OCI-M2 (cell line): ENCODE measurements at regions not wholly inside any gene's neighbourhood (a gene's known extent, or its start where the extent isn't known, plus 50 kb on each side); places are given as distances from the start of the nearest gene placed in this dataset.
"Not testable (repeated sequence)": the region's sequence is repeated elsewhere in the genome, so short reads cannot be mapped to it uniquely, and the experiment has no call there.

Source experiments
- DNase-seq: peaks from one replicate; lab custom pipeline; 2025; ENCODE audit not compliant: unreplicated experiment; lab: John Stamatoyannopoulos, UW

DNA sequence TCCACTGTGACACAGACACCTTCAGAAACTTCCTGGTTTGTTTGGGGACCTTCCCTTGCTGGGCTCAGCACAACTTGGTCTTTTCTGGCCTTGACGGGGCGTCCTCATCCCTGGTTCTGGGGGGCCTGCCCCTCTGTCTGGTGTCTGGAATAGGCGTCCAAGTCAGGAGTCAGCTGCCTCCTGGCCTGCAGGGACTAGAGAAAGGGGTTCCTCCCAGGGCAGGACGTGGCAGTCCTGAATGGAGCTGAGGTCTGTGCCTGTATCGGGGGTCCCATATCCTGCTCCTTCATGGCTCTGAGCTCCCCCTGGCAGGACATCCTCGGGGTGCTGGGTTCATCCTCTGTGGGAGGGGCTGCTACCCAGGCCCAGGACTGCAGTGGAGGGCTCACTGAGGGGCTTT, 384.0 kb downstream of the TMEM121 start:
- DNase-seq, result no peak

DNA sequence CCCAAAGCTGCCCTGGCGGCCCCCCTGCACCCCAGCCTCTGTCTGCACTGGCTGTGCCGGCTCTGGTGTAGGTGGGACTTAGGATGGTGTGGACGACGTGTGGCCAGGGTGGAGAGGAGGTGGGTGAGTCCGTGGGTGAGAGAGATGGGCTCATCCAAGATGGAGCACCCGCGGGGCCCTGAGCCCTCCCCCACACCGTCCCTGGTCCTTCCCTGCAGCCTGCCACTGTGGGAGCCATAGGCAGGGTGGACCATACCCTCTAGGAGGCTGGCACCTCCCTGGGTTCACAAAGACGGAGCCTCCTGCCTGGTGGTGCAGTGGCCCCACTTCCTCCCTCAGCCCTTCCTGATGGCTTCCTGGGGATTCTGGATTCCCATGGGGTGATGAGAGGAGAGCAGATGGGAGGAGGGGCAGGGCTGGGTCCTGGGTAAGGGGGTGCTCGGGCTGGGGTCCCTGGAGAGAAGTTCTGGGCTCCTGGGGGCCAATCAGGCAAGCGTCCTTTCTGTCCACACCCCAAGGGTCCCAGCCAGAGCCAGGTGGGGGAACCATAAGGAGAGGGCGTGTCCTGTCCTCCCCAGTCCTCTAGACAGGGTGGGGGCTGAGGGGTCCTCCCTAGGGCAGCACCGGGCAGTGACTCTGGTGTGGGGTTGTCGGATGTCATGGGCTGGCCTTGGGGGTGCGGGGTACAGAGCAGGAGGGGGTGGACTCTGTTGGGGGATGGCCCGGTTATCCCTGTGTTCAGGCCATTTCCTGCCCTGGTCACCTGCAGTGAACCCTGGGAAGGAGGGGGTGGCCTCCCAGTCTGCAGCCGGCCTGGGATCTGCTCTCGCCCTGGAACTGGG, 384.8 kb downstream of the TMEM121 start:
- DNase-seq, result no peak

DNA sequence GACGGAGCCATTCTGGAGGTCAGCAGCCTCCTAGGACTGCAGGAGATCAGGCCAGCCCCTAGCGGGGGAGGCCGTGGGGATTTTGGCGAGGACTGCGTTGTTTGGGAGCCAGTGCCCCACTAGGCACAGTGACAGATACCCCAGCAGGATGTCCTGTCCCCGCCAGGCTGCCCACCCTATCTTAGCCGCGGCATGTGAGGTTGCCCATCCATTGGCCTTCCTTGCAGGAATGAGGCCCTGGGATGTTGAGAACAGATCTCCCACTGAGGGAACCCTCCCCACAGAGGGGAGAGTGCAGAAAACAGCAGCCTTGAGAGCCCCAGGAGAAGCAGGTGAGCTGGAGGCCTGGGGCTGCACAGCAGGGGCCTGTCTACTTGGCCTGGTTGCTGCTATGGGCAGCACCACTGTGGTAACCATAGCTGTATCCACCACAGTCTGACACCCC, 385.5 kb downstream of the TMEM121 start:
- not testable (repeated sequence) for DNase-seq

DNA sequence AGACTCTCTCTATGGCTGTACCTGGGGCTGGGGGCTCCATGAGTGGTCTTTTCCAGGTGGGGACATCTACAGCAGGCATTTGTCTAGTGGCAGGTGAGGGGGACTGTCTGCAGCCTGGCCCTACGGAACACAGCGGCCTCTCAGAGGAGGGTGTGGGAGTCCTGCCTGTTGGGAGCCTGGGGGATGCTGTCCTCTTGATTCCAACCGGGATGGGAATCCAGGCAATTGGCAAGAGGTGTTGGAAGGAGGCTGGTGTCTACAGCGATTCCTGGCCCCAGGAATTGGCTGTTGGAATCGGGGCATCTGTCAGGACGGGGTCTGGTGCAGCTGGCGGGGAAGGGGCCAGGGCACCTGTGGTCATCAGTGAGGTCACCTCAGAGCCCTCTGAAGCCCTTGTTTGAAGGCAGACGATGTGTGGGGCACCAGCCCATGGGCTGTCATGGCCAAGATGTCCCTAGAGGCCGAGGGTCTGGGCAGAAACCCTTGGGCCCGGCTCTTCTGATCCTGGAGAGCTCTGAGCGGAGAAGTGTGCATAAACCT, 386.3 kb downstream of the TMEM121 start:
- no peak for DNase-seq

DNA sequence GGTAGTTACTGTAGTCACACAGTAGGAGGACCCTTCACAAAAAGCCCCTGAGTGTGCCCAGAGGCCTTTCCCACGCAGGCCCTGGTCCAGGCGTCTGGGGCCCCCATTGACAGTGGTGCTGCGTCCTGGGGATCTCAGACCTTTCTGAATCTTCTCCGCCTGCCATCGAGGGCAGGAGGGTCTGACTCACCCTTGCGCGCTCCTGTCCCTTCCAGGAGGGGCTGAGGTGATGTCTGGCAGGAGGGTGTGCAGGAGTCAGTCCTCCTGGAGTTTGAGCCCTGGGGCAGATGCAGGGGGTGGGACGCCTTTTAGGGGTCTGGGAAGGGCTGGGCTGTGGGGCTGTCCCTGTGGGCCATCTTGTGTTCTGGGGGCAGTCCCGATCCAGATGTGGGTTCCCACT, 386.8 kb downstream of the TMEM121 start:
- DNase-seq, result no peak

DNA sequence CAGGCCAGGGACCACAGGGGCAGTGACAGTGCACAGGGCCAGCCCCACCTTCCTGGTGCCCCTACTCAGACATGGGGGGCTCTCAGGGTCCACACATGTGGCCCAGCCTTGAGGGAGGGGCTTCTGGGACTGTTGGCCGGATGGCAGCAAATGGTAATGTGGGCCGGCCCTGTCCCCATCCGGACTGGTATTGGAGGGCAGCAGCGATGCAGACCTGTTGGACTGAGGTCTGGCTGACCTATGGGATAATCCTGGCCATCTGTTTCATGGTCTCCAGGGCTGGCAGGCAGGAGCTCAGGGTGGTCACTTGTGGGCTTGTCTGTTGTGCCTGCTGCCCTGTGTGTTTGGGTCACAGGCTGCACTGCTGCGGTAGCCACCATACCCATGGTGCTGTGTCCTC, 387.5 kb downstream of the TMEM121 start:
- DNase-seq, result no peak

DNA sequence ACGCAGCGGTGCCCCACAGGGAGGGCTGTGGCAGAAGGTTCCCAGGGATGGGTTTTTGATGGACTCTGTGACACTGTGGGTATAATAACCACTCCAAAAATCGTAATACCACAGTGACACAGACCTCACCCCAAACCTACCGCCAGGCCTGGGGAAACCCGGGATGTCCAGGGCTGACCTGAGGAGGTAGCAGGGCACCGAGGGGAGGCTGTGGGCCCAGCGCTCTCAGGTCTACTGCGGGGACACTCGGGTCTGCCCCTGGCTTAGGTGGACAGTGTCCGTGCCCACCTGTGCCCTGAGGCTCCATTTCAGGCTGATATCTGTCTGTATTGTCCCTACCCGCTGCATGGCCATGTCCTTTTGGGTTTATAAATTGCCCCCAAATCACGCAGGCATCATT, 387.9 kb downstream of the TMEM121 start:
- DNase-seq, result not testable (repeated sequence)

DNA sequence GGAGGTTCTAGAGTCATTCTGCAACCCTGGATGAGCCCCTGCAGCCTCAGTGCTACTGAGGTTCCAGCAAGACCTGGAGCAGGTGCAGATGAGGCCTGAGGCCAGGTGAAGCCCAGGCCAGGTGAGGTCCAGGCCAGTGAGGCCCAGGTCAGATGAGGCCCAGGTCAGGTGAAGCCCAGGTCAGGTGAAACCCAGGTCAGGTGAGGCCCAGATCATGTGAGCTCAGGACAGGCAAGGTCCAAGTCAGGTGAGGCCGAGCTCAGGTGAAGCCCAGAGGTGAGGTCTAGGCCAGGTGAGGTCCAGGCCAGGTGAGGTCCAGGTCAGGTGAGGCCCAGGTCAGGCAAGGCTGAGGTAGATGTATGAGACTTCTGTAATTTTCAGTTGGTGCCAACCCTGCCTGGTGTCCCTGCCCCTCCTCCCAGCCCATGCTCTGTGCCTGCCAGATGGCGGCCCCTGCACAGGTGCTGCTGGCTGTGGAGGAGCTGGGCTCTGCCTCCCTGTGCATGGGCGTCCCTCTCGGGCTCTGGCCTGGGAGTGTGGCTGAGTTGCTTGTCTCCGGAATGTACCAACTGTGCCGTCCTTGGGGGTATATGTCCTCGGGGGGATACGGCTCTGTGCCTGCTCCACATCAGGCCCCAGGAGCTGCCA, 388.5 kb downstream of the TMEM121 start:
- DNase-seq, result no peak

DNA sequence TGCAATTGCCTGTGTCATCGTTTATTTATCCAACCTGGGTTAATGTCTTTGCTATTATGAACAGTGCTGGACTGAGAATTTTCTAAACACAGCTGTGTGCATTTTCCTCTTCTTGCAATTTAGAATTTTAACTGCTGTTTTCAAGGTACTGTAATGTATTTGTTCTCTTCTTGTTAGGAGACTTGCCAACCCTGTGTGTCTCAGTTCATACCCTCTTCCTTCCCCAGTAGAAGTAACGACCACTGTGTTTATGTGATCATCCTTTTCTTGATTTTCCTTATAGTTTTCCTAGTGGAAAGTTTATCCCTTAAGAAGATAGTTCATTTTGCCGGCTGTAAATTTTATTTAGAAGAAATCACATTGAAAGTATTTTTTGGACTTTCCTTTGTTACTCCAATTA, 389.2 kb downstream of the TMEM121 start:
- DNase-seq, result not testable (repeated sequence)

DNA sequence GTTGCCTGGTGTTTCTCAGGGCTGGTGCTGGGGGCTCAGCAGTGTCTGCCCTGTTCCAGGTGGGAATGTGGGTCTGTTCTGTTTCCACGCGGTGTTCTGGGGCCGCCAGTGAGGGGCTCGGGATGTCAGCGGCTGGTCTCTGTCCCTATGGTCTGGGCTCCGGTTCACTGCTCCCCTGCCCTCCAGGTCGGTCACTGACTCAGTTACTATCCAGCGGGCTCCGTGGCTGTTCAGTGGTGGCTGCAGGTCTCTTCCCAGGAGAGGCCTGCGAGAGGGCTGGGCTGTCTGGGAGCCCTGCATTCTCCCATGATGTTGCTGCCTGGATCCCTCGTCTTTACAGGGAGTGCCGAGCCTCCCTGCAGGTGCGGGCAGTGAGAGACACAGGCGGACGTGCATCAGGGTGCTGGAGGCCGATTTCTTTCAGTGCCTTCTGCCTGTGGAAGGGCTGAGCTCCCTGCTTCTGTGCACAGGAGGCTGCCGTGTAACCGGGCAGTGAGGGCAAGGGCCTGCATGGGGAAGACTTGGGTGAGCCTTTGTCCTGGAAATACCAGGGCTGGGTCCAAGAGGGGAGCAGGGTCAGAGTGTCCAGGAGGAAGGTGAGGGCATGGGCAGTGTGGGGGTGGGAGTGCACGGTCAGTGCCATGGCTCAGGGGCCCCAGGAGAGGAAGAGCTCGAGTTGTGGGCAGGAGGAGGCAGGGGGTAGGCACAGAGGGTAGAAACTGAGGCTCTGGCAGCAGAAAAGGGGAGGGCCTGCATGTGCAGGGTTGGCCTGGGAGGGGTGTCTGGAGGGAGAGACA, 391.0 kb downstream of the TMEM121 start:
- not testable (repeated sequence) for DNase-seq

DNA sequence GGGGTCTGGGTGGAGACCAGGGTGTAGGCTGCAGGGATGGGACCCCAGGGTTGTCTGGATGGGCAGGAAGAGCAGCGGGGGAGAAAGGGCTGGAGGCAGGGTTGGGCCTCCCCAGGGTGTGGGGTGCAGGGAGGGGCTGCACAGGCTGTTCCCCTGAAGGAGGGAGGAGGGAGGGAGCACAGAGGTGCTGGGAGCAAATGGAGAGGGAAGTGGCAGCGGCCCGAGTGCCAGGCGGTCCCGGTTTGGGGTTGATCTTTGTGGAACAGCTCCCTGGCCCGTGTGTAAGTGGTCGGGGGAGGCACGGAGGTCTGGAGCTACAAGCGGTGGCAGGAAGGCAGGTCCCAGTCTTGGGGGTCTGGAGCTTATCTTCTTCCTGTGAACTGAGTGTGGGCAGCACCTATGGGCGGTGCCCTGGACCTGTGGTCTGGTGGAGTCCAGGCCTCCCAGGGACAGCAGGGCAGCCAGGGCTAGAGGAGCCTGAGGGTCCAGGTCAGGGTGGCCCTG, 391.6 kb downstream of the TMEM121 start:
- DNase-seq, result no peak

DNA sequence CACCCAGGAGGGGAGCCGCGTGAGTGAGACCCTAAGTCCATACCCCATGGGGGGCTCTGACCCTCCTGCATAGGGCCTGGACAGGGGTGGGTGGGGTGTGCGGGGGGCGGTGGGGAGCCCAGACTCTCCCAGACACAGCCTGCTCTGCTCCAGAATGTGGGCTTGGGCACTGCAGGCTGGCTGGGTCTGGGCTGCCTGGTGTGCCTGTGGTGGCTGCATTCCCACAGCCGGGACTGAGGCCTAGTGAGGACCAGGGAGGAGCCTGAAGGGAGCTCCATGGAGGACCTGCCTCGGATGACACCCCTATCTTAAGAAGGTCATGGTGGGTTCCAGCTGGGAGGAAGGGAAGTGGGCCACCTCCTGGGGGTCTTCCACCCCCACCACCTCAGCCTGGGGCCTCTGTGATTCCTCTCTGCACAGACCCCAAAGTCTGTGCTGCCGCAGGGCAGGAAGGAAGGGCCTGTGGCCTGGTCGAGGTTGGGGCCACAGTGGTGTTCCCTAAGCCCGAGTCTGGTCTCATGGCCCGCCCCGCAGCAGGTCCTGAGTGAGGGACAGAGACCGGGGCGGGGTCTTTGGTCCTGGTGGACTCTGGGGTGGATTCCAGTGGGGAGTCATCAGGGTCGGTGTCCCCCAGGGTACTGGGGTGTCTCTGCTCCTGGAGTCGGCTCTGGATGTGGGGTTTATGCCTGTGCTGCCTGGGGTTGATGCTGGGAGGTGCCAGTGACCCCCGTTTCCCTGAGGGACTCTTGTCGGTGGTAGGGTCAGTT, 392.3 kb downstream of the TMEM121 start:
- no peak for DNase-seq

DNA sequence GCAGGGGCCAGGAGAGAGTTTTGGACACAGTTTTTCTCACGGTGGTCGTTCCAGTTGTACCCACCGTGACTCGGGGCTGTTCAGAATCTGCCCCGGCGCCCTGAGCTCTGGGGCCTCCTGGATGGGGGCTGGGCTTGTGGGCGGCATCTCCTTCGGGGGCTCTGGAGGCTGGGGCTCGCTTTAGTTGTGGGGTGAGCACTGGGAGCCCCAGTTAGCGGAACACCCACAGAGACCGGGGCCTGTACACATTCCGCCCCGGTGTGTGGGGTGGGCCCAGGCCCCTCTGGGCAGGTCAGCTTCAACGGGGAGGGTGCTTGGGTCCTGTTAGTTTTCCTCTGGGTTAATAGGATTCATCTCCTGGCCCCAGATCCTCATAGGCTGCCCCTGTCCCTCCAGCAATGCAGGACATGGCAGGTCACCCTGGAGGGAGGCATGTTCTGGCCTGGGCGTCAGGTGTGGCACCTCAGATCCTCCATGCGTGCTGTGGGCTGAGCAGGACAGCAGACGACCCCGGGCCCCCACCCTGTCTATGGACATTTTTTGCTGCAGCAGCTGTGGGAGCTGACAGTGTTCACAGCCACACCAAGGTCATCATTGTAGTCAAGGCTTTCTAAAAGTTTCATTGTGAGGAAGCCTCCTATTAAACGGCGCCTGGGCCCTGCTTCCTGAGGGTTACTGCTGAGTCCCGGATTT, 393.2 kb downstream of the TMEM121 start:
- DNase-seq, result no peak

DNA sequence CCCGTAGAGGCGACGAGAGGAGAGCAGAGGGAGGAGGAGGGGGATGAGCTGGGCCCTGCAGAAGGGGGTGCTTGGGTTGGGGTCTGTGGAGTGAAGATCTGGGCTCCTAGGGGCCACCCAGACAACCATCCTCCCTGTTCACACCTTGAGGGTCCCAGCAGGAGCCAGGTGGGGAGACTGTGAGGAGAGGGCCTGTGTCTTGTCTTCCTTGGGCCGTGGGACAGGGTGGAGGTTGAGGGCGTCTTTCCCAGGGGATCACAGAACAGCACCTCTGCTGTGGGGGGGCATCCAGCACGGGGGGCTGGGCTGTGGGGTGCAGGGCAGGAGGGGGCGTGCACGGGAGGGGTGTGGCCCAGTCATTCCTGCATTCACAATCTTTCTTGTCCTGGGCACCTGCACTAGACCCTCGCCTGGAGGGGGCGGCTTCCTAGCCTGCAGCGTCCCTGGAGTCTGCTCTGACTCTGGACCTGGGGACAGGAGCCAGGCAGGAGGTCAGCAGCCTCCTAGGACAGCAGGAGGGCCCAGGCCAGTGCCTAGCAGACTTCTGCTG, 393.8 kb downstream of the TMEM121 start:
- DNase-seq, result not testable (repeated sequence)

DNA sequence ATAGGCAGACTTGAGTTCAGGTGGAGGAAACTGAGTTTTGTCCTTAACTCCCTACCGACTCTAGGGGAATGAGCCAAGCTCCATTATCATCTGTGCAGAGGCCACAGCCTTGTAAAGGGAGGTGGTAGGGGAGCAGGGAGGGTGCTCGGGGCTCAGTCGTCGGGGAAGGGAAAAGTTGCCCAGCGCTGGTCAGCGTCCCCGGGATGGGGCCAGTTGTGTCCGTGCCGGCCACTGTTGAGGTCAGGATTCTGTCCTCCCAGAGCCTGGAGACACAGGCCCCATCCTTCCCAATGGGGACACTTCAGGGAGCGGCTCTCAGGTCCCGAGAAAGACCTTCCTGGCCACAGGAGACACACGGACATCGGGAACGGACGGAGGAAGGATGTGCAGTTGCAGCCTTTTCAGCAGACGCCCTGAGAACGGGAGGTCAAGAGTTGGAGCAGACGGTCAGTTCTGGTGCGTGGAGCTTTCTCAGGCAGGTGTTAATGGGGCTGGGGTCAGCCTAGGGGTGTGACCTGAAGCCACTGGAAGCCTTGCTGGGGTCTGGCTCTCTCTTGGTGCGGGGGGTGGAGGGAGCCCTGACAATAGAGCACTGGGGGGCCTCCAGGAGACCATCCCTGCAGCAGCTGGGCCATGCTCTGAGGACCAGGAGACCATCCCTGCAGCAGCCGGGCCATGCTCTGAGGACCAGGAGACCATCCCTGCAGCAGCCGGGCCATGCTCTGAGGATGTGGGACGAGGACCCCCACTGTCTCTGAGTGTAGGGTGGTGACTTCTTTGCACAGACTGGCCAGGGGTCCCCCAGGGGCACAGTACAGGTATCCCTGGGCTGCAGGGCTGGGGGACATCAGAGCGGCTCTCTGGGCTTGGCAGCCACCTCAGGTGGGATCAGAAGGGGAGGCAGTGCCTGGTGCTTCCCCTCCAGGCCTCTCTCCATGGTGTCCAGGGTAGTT, 394.7 kb downstream of the TMEM121 start:
- not testable (repeated sequence) for DNase-seq

DNA sequence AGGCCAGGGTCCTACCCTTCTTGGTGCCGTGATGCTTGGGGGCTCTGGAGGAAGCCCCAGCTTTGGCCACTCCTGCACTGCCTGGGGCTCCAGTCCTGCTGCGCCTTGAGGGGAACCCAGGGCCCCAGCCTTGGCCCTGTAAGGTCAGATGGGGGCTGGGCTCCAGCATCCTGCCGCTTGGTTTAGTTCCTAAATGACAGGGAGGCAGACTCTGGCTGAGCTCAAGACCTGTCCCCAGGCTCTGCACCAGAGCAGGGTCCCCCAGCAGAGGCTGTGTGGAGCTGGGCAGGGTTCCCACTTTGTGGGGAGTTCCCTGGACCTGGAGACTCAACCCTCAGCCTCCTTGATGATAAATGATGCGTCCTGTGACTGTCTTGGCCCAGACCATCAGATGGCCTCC, 395.4 kb downstream of the TMEM121 start:
- DNase-seq, result not testable (repeated sequence)

DNA sequence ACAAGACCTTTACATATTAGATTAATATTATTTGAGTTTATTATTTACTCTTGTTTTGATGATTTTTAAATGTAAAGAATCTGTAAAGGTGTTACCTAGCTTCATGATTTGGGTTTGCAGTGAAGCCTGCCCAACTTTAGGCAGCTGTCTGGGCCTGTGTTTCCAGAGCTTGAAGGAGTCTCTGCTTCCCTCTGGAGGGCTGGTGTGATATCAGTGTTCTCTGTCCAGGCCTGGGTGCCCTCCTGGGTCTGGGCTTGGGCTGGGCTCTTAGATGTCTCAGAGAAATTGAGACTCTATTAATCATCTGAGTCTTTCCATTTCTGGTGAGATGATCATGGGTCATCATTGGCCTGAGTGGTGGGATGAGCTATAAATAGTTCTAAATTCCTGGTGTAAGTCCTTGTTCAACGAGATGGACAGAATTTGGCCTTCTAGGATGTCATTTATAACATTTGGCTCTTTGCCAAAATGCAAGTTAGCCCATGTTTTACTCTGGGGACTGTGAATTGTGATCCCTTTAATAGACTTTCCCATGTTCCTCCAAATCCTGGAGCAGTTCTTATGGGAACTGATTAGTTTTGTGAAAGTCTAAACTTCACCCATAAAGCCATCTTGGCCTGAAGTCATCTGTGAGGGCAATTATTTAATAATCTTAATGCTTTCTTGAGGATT, 397.3 kb downstream of the TMEM121 start:
- DNase-seq, result not testable (repeated sequence)
